ENCODE measurements at regions not wholly inside any gene's neighbourhood (a gene's known extent, or its start where the extent isn't known, plus 50 kb on each side); places are given as distances from the start of the nearest gene placed in this dataset.

DNA sequence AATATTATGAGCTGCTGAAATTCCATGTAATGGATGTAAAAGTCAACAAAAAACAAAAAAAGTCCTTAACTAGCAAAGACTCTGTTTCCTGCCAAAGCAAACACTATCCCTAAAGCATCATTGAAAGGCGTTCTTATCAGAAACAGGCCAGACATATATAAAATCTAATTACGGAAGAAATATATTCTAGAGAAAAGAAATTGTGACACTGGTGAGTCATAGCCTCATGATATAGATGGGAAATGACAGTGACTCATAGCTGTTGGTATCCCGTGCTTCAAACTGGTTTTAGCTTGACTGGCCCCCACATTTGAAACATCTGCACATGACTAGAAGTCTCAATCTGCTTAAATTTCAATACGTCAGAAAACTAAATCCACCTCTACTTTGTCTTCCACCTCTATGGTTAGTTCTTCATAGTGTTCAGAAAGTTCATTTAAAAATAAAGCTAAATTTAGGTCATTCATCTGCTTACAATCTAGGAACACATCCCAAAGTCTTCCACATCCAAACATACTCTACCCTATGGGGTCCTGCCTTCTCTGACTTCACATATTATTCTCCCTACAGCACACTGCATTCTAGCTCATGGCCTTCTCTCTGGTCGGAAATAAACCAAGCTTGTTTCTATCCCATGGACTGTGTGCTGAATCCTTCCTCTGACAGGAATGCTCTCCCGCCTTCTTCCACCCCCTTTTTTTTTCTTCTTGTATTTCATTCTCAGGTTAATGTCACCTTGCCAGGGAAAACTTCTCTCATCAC lies 456.3 kb upstream of the ARRDC4 start:
- DNase-seq (ENCODE audit: low spot score) = no peak
- Histone ChIP-seq H2AFZ (ENCODE audit: low read length) (no peak overlapping the region), H3K14ac (ENCODE audit: low read length) (no peak overlapping the region), H3K9me3 (replicated peaks in 1 of 2; ENCODE audit: control insufficient read depth in 2 of 2, insufficient read depth in 1 of 2, low read depth in 1 of 2, low read length in 2 of 2) (no peaks in the 10 kb centered on the region), H2BK120ac (ENCODE audit: low read depth, low read length) (no peak overlapping the region), H4K91ac (ENCODE audit: low read depth, low read length, poor library complexity) (no peak overlapping the region), H3K79me1 (ENCODE audit: low read depth, low read length) (no peaks in the 10 kb centered on the region), H3K23ac (ENCODE audit: low read depth, low read length, poor library complexity) (no peak overlapping the region), H3K9ac (ENCODE audit: low read depth, low read length, poor library complexity) (no peak overlapping the region), H3K4ac (ENCODE audit: low read length) (no peak overlapping the region), H3K4me2 (ENCODE audit: insufficient read depth, low read length, poor library complexity, severe bottlenecking) (no peak overlapping the region), H4K8ac (ENCODE audit: low read depth, low read length) (no peak overlapping the region), H2BK15ac (ENCODE audit: low read length) (no peak overlapping the region), H2BK12ac (ENCODE audit: low read length) (no peak overlapping the region), H3K4me1 (ENCODE audit: control insufficient read depth in 2 of 2, insufficient read depth in 1 of 2, low read depth in 1 of 2, low read length in 2 of 2) (no peaks in the 10 kb centered on the region), H3K4me3 (ENCODE audit: low read length in 2 of 2) (no peak overlapping the region), H3K18ac (ENCODE audit: low read length) (no peak overlapping the region), H3K36me3 (replicated peaks in 1 of 2; ENCODE audit: control insufficient read depth in 2 of 2, insufficient read depth in 2 of 2, low read length in 2 of 2) (no peaks in the 10 kb centered on the region), H3K27me3 (ENCODE audit: control insufficient read depth in 3 of 3, insufficient read depth in 3 of 3, low read depth in 1 of 3, low read length in 3 of 3) (no peaks in the 10 kb centered on the region), H2BK5ac (ENCODE audit: low read length) (no peak overlapping the region), H3K27ac (replicated peaks; ENCODE audit: low read length) (no peak overlapping the region), H2AK5ac (ENCODE audit: low read depth, low read length) (no peak overlapping the region)
- WGBS, 2 donors (ENCODE audit: extremely low coverage in 2 of 2, insufficient read length in 2 of 2, insufficient replicate concordance in 1 of 2) = no CpG with 5 or more reads among the region's 6 CpGs

DNA sequence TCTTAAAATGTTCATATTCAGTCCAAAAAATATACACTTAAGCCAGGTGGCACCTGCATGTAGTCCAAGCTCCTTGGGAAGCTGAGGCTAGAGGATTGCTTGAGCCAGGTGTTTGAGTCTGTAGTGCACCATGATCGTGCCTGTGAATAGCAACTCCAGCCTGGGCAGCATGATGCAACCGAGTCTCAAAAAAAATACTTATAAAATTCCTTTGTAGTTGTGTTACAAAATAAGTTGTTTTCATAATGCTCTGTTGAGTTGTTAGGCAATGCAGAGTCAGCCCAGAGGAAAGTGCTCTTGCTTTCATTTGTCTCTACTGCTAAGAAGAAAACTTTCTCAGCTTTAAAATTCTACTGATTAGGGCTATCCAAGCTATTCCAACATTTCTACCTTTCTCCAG lies 442.8 kb upstream of the ARRDC4 start:
- Histone ChIP-seq H3K27me3 (ENCODE audit: control insufficient read depth in 3 of 3, insufficient read depth in 3 of 3, low read depth in 1 of 3, low read length in 3 of 3) (no peaks in the 10 kb centered on the region), H3K23ac (ENCODE audit: low read depth, low read length, poor library complexity) (no peak overlapping the region), H2AFZ (ENCODE audit: low read length) (no peak overlapping the region), H3K9me3 (replicated peaks in 1 of 2; ENCODE audit: control insufficient read depth in 2 of 2, insufficient read depth in 1 of 2, low read depth in 1 of 2, low read length in 2 of 2) (no peaks in the 10 kb centered on the region), H3K4me3 (ENCODE audit: low read length in 2 of 2) (no peak overlapping the region), H3K14ac (ENCODE audit: low read length) (no peak overlapping the region), H3K27ac (replicated peaks; ENCODE audit: low read length) (no peak overlapping the region), H3K9ac (ENCODE audit: low read depth, low read length, poor library complexity) (no peak overlapping the region), H4K91ac (ENCODE audit: low read depth, low read length, poor library complexity) (no peak overlapping the region), H2BK5ac (ENCODE audit: low read length) (no peak overlapping the region), H3K4me1 (ENCODE audit: control insufficient read depth in 2 of 2, insufficient read depth in 1 of 2, low read depth in 1 of 2, low read length in 2 of 2) (no peaks in the 10 kb centered on the region), H3K18ac (ENCODE audit: low read length) (no peak overlapping the region), H3K36me3 (replicated peaks in 1 of 2; ENCODE audit: control insufficient read depth in 2 of 2, insufficient read depth in 2 of 2, low read length in 2 of 2) (no peaks in the 10 kb centered on the region), H2BK15ac (ENCODE audit: low read length) (no peak overlapping the region), H2BK120ac (ENCODE audit: low read depth, low read length) (no peak overlapping the region), H4K8ac (ENCODE audit: low read depth, low read length) (no peak overlapping the region), H3K4ac (ENCODE audit: low read length) (no peak overlapping the region), H3K79me1 (ENCODE audit: low read depth, low read length) (no peaks in the 10 kb centered on the region), H3K4me2 (ENCODE audit: insufficient read depth, low read length, poor library complexity, severe bottlenecking) (no peak overlapping the region), H2BK12ac (ENCODE audit: low read length) (no peak overlapping the region), H2AK5ac (ENCODE audit: low read depth, low read length) (no peak overlapping the region)
- no CpG with 5 or more reads among the region's 2 CpGs for WGBS, 2 donors (ENCODE audit: extremely low coverage in 2 of 2, insufficient read length in 2 of 2, insufficient replicate concordance in 1 of 2)
- DNase-seq (ENCODE audit: low spot score) = no peak

DNA sequence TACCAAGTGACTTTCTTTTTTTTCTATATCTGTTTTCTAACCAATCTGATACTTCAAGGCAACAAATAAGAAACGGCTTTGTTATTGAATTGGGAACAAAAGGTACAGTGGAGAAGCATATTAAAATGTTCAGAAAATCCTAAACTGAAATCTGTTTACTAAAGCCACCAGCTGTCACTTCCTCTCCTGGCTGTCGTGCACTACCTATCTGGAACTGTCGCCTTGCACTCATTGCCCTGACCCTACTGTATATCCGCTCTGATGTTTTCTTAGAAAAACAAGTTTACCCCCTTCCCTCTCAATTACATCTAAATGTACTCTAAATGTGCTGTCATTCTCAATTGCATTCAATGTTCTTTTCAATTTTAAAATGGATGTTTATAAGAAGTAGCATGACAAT lies 439.8 kb upstream of the ARRDC4 start:
- Histone ChIP-seq H4K91ac (ENCODE audit: low read depth, low read length, poor library complexity) (no peak overlapping the region), H3K27ac (replicated peaks; ENCODE audit: low read length) (no peak overlapping the region), H2AK5ac (ENCODE audit: low read depth, low read length) (no peak overlapping the region), H3K4me1 (ENCODE audit: control insufficient read depth in 2 of 2, insufficient read depth in 1 of 2, low read depth in 1 of 2, low read length in 2 of 2) (no peaks in the 10 kb centered on the region), H2BK12ac (ENCODE audit: low read length) (no peak overlapping the region), H3K23ac (ENCODE audit: low read depth, low read length, poor library complexity) (no peak overlapping the region), H4K8ac (ENCODE audit: low read depth, low read length) (no peak overlapping the region), H3K36me3 (replicated peaks in 1 of 2; ENCODE audit: control insufficient read depth in 2 of 2, insufficient read depth in 2 of 2, low read length in 2 of 2) (no peaks in the 10 kb centered on the region), H3K9me3 (replicated peaks in 1 of 2; ENCODE audit: control insufficient read depth in 2 of 2, insufficient read depth in 1 of 2, low read depth in 1 of 2, low read length in 2 of 2) (no peaks in the 10 kb centered on the region), H3K4ac (ENCODE audit: low read length) (no peak overlapping the region), H2BK120ac (ENCODE audit: low read depth, low read length) (no peak overlapping the region), H3K18ac (ENCODE audit: low read length) (no peak overlapping the region), H2BK15ac (ENCODE audit: low read length) (no peak overlapping the region), H3K4me3 (ENCODE audit: low read length in 2 of 2) (no peak overlapping the region), H2BK5ac (ENCODE audit: low read length) (no peak overlapping the region), H3K14ac (ENCODE audit: low read length) (no peak overlapping the region), H3K9ac (ENCODE audit: low read depth, low read length, poor library complexity) (no peak overlapping the region), H3K79me1 (ENCODE audit: low read depth, low read length) (no peaks in the 10 kb centered on the region), H3K4me2 (ENCODE audit: insufficient read depth, low read length, poor library complexity, severe bottlenecking) (no peak overlapping the region), H2AFZ (ENCODE audit: low read length) (no peak overlapping the region), H3K27me3 (ENCODE audit: control insufficient read depth in 3 of 3, insufficient read depth in 3 of 3, low read depth in 1 of 3, low read length in 3 of 3) (no peaks in the 10 kb centered on the region)
- no peak for DNase-seq (ENCODE audit: low spot score)
- no CpG with 5 or more reads among the region's 4 CpGs for WGBS, 2 donors (ENCODE audit: extremely low coverage in 2 of 2, insufficient read length in 2 of 2, insufficient replicate concordance in 1 of 2)

DNA sequence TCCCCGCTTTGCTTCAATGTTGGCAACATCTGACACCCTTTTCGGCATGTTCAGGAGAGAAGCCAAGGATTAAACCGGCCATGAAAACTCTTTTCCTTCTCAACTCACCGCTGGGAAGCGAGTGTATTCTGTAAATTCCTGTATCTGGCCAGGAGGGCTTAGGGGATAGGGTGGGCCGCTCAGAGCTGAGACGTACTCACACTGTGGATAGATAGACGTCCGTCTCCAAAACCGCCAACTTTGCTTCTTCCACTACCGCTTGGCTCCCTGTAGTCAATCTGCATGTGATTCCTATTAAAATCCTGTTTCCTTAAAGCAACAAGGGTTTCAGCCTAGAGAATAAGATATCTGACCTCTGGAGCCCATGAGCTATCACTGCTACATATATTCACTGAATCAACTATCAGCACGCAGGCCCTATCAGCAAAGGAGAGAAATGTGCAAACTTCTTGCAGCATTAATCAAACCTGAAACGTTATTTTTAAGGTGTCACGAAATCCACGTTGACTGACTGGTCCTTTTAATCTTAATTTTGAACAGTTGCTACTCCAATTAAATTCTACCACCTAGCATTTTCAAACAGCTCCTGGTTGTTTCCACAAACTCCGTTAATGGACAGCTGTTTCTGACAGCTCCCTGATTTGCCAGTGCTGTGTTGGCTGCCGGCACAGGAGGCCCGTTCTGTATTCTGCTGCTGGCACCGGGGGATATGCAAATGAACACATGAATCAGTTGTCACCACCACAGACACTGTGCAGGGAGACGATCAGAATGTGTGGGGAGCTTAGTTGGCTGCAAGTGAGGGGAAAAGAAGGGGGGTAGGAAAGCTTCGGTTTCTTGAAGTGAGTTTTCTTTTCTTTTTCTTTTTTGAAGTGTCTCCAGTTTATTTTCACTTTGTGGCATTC lies 438.9 kb upstream of the ARRDC4 start:
- Histone ChIP-seq H2BK5ac (ENCODE audit: low read length) (no peak overlapping the region), H3K36me3 (replicated peaks in 1 of 2; ENCODE audit: control insufficient read depth in 2 of 2, insufficient read depth in 2 of 2, low read length in 2 of 2) (no peaks in the 10 kb centered on the region), H3K4me2 (ENCODE audit: insufficient read depth, low read length, poor library complexity, severe bottlenecking) (no peak overlapping the region), H3K9me3 (replicated peaks in 1 of 2; ENCODE audit: control insufficient read depth in 2 of 2, insufficient read depth in 1 of 2, low read depth in 1 of 2, low read length in 2 of 2) (no peaks in the 10 kb centered on the region), H2BK12ac (ENCODE audit: low read length) (no peak overlapping the region), H2BK120ac (ENCODE audit: low read depth, low read length) (no peak overlapping the region), H4K8ac (ENCODE audit: low read depth, low read length) (no peak overlapping the region), H3K4me1 (ENCODE audit: control insufficient read depth in 2 of 2, insufficient read depth in 1 of 2, low read depth in 1 of 2, low read length in 2 of 2) (no peaks in the 10 kb centered on the region), H3K23ac (ENCODE audit: low read depth, low read length, poor library complexity) (no peak overlapping the region), H3K18ac (ENCODE audit: low read length) (no peak overlapping the region), H3K9ac (ENCODE audit: low read depth, low read length, poor library complexity) (no peak overlapping the region), H3K27me3 (ENCODE audit: control insufficient read depth in 3 of 3, insufficient read depth in 3 of 3, low read depth in 1 of 3, low read length in 3 of 3) (no peaks in the 10 kb centered on the region), H3K4me3 (ENCODE audit: low read length in 2 of 2) (no peak overlapping the region), H3K79me1 (ENCODE audit: low read depth, low read length) (no peaks in the 10 kb centered on the region), H2BK15ac (ENCODE audit: low read length) (no peak overlapping the region), H4K91ac (ENCODE audit: low read depth, low read length, poor library complexity) (no peak overlapping the region), H2AK5ac (ENCODE audit: low read depth, low read length) (no peak overlapping the region), H3K4ac (ENCODE audit: low read length) (no peak overlapping the region), H3K27ac (replicated peaks; ENCODE audit: low read length) (no peak overlapping the region), H3K14ac (ENCODE audit: low read length) (no peak overlapping the region), H2AFZ (ENCODE audit: low read length) (no peak overlapping the region)
- no CpG with 5 or more reads among the region's 21 CpGs for WGBS, 2 donors (ENCODE audit: extremely low coverage in 2 of 2, insufficient read length in 2 of 2, insufficient replicate concordance in 1 of 2)
- peak; percentile 4 for DNase-seq (ENCODE audit: low spot score)
